ENCODE measurements at regions not wholly inside any gene's neighbourhood (a gene's known extent, or its start where the extent isn't known, plus 50 kb on each side); places are given as distances from the start of the nearest gene placed in this dataset.

- no peaks in the 10 kb centered on the region for H3K4me1 ChIP-seq (ENCODE audit: control insufficient read depth, insufficient read depth, low read length)
- H3K4me3 ChIP-seq (ENCODE audit: low read depth, low read length), result no peak overlapping the region
- no peak overlapping the region for H3K9ac ChIP-seq (ENCODE audit: low read depth, low read length)
- peaks cover 4% of the 10 kb centered on the region; the same call in 1 of the 2 replicates for H3K9me3 ChIP-seq (ENCODE audit: control insufficient read depth, insufficient read depth, low read length)
- no peaks in the 10 kb centered on the region for H3K36me3 ChIP-seq (ENCODE audit: control insufficient read depth, insufficient read depth, low read length)
- no peak overlapping the region for H3K27ac ChIP-seq (ENCODE audit: low read depth, low read length)
- H3K27me3 ChIP-seq (ENCODE audit: control insufficient read depth, insufficient read depth, low read length), result no peaks in the 10 kb centered on the region
These were observed 171.5 kb upstream of the IRS2 start for GRCh38 chr13:109957875-109958274.

GRCh38 chr13:109955598-109955997 is 169.2 kb upstream of the IRS2 start:
- H3K27ac ChIP-seq (ENCODE audit: low read depth, low read length), result no peak overlapping the region
- no peaks in the 10 kb centered on the region for H3K36me3 ChIP-seq (ENCODE audit: control insufficient read depth, insufficient read depth, low read length)
- no peaks in the 10 kb centered on the region for H3K27me3 ChIP-seq (ENCODE audit: control insufficient read depth, insufficient read depth, low read length)
- H3K9me3 ChIP-seq (ENCODE audit: control insufficient read depth, insufficient read depth, low read length), result peaks cover 6% of the 10 kb centered on the region; the same call in 1 of the 2 replicates
- no peak overlapping the region for H3K9ac ChIP-seq (ENCODE audit: low read depth, low read length)
- no peaks in the 10 kb centered on the region for H3K4me1 ChIP-seq (ENCODE audit: control insufficient read depth, insufficient read depth, low read length)
- no peak overlapping the region for H3K4me3 ChIP-seq (ENCODE audit: low read depth, low read length)

DNA sequence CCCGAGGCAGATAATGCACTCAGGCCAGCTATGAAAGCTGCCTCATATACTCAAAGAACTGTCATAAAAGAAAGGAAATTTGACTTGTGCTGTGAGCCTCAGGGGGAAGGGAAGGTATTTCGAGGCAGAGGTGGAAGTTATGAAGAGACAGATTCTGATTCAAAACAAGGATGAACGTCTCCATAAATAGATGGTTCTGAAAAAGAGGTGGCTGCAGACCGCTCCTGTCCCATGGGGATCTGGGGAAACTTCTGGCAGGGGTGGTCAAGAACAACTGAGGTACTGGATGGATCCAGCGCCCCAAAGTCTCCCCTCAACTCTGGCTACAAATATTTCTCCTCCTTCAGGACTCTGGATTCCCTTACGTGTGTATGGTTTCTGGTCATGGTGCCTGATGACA is 168.1 kb upstream of the IRS2 start:
- no peak overlapping the region for H3K4me3 ChIP-seq (ENCODE audit: low read depth, low read length)
- peaks cover 6% of the 10 kb centered on the region; the same call in 1 of the 2 replicates for H3K9me3 ChIP-seq (ENCODE audit: control insufficient read depth, insufficient read depth, low read length)
- no peaks in the 10 kb centered on the region for H3K27me3 ChIP-seq (ENCODE audit: control insufficient read depth, insufficient read depth, low read length)
- H3K27ac ChIP-seq (ENCODE audit: low read depth, low read length), result no peak overlapping the region
- no peaks in the 10 kb centered on the region for H3K4me1 ChIP-seq (ENCODE audit: control insufficient read depth, insufficient read depth, low read length)
- no peaks in the 10 kb centered on the region for H3K36me3 ChIP-seq (ENCODE audit: control insufficient read depth, insufficient read depth, low read length)
- H3K9ac ChIP-seq (ENCODE audit: low read depth, low read length), result no peak overlapping the region

- H3K9me3 ChIP-seq (ENCODE audit: control insufficient read depth, insufficient read depth, low read length), result 0 out of 2 replicates have a peak, but pooled peaks cover 2% of the 10 kb centered on the region
- no peak overlapping the region for H3K9ac ChIP-seq (ENCODE audit: low read depth, low read length)
- H3K4me1 ChIP-seq (ENCODE audit: control insufficient read depth, insufficient read depth, low read length), result no peaks in the 10 kb centered on the region
- no peak overlapping the region for H3K4me3 ChIP-seq (ENCODE audit: low read depth, low read length)
- no peaks in the 10 kb centered on the region for H3K27me3 ChIP-seq (ENCODE audit: control insufficient read depth, insufficient read depth, low read length)
- H3K27ac ChIP-seq (ENCODE audit: low read depth, low read length), result no peak overlapping the region
- H3K36me3 ChIP-seq (ENCODE audit: control insufficient read depth, insufficient read depth, low read length), result no peaks in the 10 kb centered on the region
These were observed 165.1 kb upstream of the IRS2 start for GRCh38 chr13:109951491-109951890.

- no peak overlapping the region for H3K27ac ChIP-seq (ENCODE audit: low read depth, low read length)
- H3K9me3 ChIP-seq (ENCODE audit: control insufficient read depth, insufficient read depth, low read length), result 0 out of 2 replicates have a peak, but pooled peaks cover 2% of the 10 kb centered on the region
- H3K9ac ChIP-seq (ENCODE audit: low read depth, low read length), result no peak overlapping the region
- H3K4me1 ChIP-seq (ENCODE audit: control insufficient read depth, insufficient read depth, low read length), result no peaks in the 10 kb centered on the region
- no peaks in the 10 kb centered on the region for H3K36me3 ChIP-seq (ENCODE audit: control insufficient read depth, insufficient read depth, low read length)
- H3K27me3 ChIP-seq (ENCODE audit: control insufficient read depth, insufficient read depth, low read length), result no peaks in the 10 kb centered on the region
- H3K4me3 ChIP-seq (ENCODE audit: low read depth, low read length), result no peak overlapping the region
These were observed 163.0 kb upstream of the IRS2 start for GRCh38 chr13:109949397-109949796.

DNA sequence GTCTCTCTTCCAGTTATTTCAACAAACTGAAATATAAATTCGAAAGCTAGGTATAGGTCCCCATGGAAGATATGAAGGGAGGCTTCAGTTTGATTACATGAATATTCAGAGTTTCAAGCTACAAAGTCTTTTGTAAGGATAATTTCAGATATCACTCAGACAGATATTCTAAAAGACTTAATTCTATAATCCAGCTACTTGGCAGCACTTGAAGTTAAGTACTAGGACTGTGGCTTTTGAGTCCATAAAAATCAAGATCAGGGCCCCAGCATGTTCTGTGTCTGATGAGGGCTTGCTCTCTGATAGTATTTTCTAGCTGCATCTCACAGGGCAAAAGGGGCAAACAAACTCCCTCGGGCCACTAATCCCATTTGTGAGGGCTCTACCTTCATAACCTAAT is 160.6 kb upstream of the IRS2 start:
- no peaks in the 10 kb centered on the region for H3K9me3 ChIP-seq (ENCODE audit: control insufficient read depth, insufficient read depth, low read length)
- H3K27ac ChIP-seq (ENCODE audit: low read depth, low read length), result no peak overlapping the region
- H3K4me1 ChIP-seq (ENCODE audit: control insufficient read depth, insufficient read depth, low read length), result no peaks in the 10 kb centered on the region
- no peak overlapping the region for H3K9ac ChIP-seq (ENCODE audit: low read depth, low read length)
- no peaks in the 10 kb centered on the region for H3K36me3 ChIP-seq (ENCODE audit: control insufficient read depth, insufficient read depth, low read length)
- no peaks in the 10 kb centered on the region for H3K27me3 ChIP-seq (ENCODE audit: control insufficient read depth, insufficient read depth, low read length)
- H3K4me3 ChIP-seq (ENCODE audit: low read depth, low read length), result no peak overlapping the region

DNA sequence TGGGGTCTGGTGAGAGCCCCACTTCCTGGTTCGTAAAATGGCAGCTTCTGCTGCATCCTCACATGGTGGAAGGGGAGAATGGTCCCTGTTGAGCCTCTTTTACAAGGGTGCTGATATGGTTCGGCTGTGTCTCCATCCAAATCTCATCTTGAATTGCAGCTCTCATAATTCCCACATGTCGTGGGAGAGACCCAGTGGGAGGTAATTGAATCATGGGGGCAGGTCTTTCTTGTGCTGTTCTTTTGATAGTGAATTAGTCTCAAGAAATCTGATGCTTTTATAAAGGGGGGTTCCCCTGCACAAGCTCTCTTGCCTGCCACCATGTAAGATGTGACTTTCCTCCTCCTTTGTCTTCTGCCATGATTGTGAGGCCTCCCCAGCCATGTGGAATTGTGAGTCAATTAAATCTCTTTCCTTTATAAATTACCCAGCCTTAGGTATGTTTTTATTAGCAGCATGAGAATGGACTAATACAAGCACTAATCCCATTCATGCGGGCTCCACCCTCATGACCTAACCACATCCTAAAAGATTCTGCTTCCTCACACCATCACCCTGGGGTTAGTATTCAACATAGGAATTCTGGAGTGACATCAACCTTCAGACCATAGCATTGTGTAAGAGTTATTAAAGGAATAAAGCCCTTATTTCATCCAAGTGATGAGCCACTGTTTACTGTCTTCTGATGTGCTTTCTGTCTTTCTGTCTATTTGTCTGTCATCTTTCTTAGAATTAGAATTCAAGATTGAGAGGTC is 159.0 kb upstream of the IRS2 start:
- H3K9me3 ChIP-seq (ENCODE audit: control insufficient read depth, insufficient read depth, low read length), result no peaks in the 10 kb centered on the region

GRCh38 chr13:109941951-109942350 is 155.6 kb upstream of the IRS2 start:
- H3K27me3 ChIP-seq (ENCODE audit: control insufficient read depth, insufficient read depth, low read length), result no peaks in the 10 kb centered on the region

More for the DNA sequence above, 159.0 kb upstream of the IRS2 start:
- no peak overlapping the region for H3K4me3 ChIP-seq (ENCODE audit: low read depth, low read length)
- H3K36me3 ChIP-seq (ENCODE audit: control insufficient read depth, insufficient read depth, low read length), result no peaks in the 10 kb centered on the region
- no peak overlapping the region for H3K27ac ChIP-seq (ENCODE audit: low read depth, low read length)
- no peak overlapping the region for H3K9ac ChIP-seq (ENCODE audit: low read depth, low read length)
- no peaks in the 10 kb centered on the region for H3K27me3 ChIP-seq (ENCODE audit: control insufficient read depth, insufficient read depth, low read length)
- H3K4me1 ChIP-seq (ENCODE audit: control insufficient read depth, insufficient read depth, low read length), result no peaks in the 10 kb centered on the region

GRCh38 chr13:109941221-109941620 is 154.8 kb upstream of the IRS2 start:
- Histone ChIP-seq H3K36me3 (ENCODE audit: control insufficient read depth, insufficient read depth, low read length) (no peaks in the 10 kb centered on the region), H3K4me1 (ENCODE audit: control insufficient read depth, insufficient read depth, low read length) (no peaks in the 10 kb centered on the region), H3K9me3 (ENCODE audit: control insufficient read depth, insufficient read depth, low read length) (no peaks in the 10 kb centered on the region), H3K4me3 (ENCODE audit: low read depth, low read length) (no peak overlapping the region), H3K27me3 (ENCODE audit: control insufficient read depth, insufficient read depth, low read length) (no peaks in the 10 kb centered on the region), H3K9ac (ENCODE audit: low read depth, low read length) (no peak overlapping the region), H3K27ac (ENCODE audit: low read depth, low read length) (no peak overlapping the region)

More at GRCh38 chr13:109941951-109942350, 155.6 kb upstream of the IRS2 start:
- H3K9ac ChIP-seq (ENCODE audit: low read depth, low read length), result no peak overlapping the region
- H3K36me3 ChIP-seq (ENCODE audit: control insufficient read depth, insufficient read depth, low read length), result no peaks in the 10 kb centered on the region
- no peaks in the 10 kb centered on the region for H3K4me1 ChIP-seq (ENCODE audit: control insufficient read depth, insufficient read depth, low read length)
- no peaks in the 10 kb centered on the region for H3K9me3 ChIP-seq (ENCODE audit: control insufficient read depth, insufficient read depth, low read length)
- no peak overlapping the region for H3K4me3 ChIP-seq (ENCODE audit: low read depth, low read length)
- H3K27ac ChIP-seq (ENCODE audit: low read depth, low read length), result no peak overlapping the region

- Histone ChIP-seq H3K36me3 (ENCODE audit: control insufficient read depth, insufficient read depth, low read length) (no peaks in the 10 kb centered on the region), H3K27me3 (ENCODE audit: control insufficient read depth, insufficient read depth, low read length) (no peaks in the 10 kb centered on the region), H3K9me3 (ENCODE audit: control insufficient read depth, insufficient read depth, low read length) (no peaks in the 10 kb centered on the region), H3K4me1 (ENCODE audit: control insufficient read depth, insufficient read depth, low read length) (no peaks in the 10 kb centered on the region), H3K27ac (ENCODE audit: low read depth, low read length) (no peak overlapping the region), H3K4me3 (ENCODE audit: low read depth, low read length) (no peak overlapping the region), H3K9ac (ENCODE audit: low read depth, low read length) (no peak overlapping the region)
These were observed 154.3 kb upstream of the IRS2 start for GRCh38 chr13:109940637-109941036.

DNA sequence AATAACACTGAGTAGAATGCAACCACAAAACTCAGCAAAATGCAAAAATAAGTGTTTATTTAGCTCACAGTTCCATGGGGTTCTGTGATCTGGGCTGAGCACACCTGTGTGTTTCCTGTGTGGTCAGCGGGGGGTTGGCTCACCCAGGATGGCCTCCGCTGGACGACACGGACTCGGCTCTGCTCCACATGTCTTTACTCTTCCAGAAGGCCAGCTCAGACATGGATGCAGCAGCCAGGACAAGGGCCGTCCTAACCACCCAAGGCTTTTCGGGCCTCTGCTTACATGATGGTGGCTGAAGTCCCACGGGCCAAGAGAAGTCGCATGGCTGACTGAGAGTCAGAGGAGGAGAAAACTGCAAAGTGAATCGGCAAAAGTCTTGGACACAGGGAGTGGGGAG is 153.5 kb upstream of the IRS2 start:
- Histone ChIP-seq H3K9ac (ENCODE audit: low read depth, low read length) (no peak overlapping the region), H3K4me3 (ENCODE audit: low read depth, low read length) (no peak overlapping the region), H3K27me3 (ENCODE audit: control insufficient read depth, insufficient read depth, low read length) (no peaks in the 10 kb centered on the region), H3K4me1 (ENCODE audit: control insufficient read depth, insufficient read depth, low read length) (no peaks in the 10 kb centered on the region), H3K27ac (ENCODE audit: low read depth, low read length) (no peak overlapping the region), H3K9me3 (ENCODE audit: control insufficient read depth, insufficient read depth, low read length) (no peaks in the 10 kb centered on the region), H3K36me3 (ENCODE audit: control insufficient read depth, insufficient read depth, low read length) (no peaks in the 10 kb centered on the region)

Data from HUES48 (cell line).